DOHH2 (cell line): ENCODE measurements at regions not wholly inside any gene's neighbourhood (a gene's known extent, or its start where the extent isn't known, plus 50 kb on each side); places are given as distances from the start of the nearest gene placed in this dataset.
"Not testable (repeated sequence)": the region's sequence is repeated elsewhere in the genome, so short reads cannot be mapped to it uniquely, and the experiment has no call there.

Experiments
- H3F3A ChIP-seq: fragments of 200-600 bp; sonication (generic), shearing (Covaris generic); 2 replicates; pipeline ENCODE4 v1.6.0; 2016; ENCODE audit warnings: antibody characterized with exemption, mild to moderate bottlenecking; ENCODE audit not compliant: control insufficient read depth, insufficient read depth
- H3K27ac ChIP-seq: fragments of 200-600 bp; sonication (generic); 2 replicates; pipeline ENCODE4 v1.5.1; 2014; ENCODE audit warnings: low read depth, mild to moderate bottlenecking, low read length, moderate library complexity
- H3K27me3 ChIP-seq: fragments of 200-600 bp; sonication (generic); 2 replicates; pipeline ENCODE4 v1.6.1; 2014; ENCODE audit warnings: mild to moderate bottlenecking, low read length, mixed read lengths; ENCODE audit not compliant: control insufficient read depth
- H3K36me3 ChIP-seq: fragments of 200-600 bp; sonication (generic); 2 replicates; pipeline ENCODE4 v1.6.1; 2014; ENCODE audit warnings: mild to moderate bottlenecking, low read length, moderate library complexity, mixed read lengths; ENCODE audit not compliant: control insufficient read depth
- H3K4me1 ChIP-seq: fragments of 200-600 bp; sonication (generic); 2 replicates; pipeline ENCODE4 v1.6.1; 2014; ENCODE audit warnings: mild to moderate bottlenecking, low read length, mixed read lengths; ENCODE audit not compliant: control insufficient read depth
- H3K4me2 ChIP-seq: fragments of 200-600 bp; sonication (generic); 2 replicates; pipeline ENCODE4 v1.6.0; 2014; ENCODE audit warnings: mild to moderate bottlenecking, low read length, moderate library complexity
- H3K4me3 ChIP-seq: fragments of 200-600 bp; sonication (generic); 2 replicates; pipeline ENCODE4 v1.5.1; 2014; ENCODE audit warnings: mild to moderate bottlenecking, low read length, mixed read lengths
- H3K79me2 ChIP-seq: fragments of 200-600 bp; sonication (generic); 2 replicates; pipeline ENCODE4 v1.6.1; 2014; ENCODE audit warnings: mild to moderate bottlenecking, low read length, mixed read lengths; ENCODE audit not compliant: control insufficient read depth
- H3K9me2 ChIP-seq: fragments of 200-600 bp; sonication (generic); replicated peaks from 2 replicates; pipeline ENCODE4 v1.6.1; 2014; ENCODE audit warnings: mild to moderate bottlenecking, low read length, mixed read lengths; ENCODE audit not compliant: control insufficient read depth
- H3K9me3 ChIP-seq: fragments of 200-600 bp; sonication (generic); 2 replicates; pipeline ENCODE4 v1.6.1; 2014; ENCODE audit warnings: antibody characterized with exemption, low read length, mixed read lengths; ENCODE audit not compliant: control insufficient read depth, insufficient read depth
- H4K20me1 ChIP-seq: fragments of 200-600 bp; sonication (generic); 2 replicates; pipeline ENCODE4 v1.6.0; 2014; ENCODE audit warnings: low read depth, mild to moderate bottlenecking, antibody characterized with exemption, low read length, moderate library complexity; ENCODE audit not compliant: control insufficient read depth, insufficient read depth
- CTCF ChIP-seq: fragments of 200-600 bp; sonication (generic); IDR thresholded peaks from one replicate; pipeline ENCODE4 v1.5.1; 2014; ENCODE audit warnings: antibody characterized with exemption, mild to moderate bottlenecking, low read depth, low read length; ENCODE audit not compliant: poor library complexity, severe bottlenecking
- EZH2phosphoT487 ChIP-seq: fragments of 200-600 bp; sonication (generic); IDR thresholded peaks from 2 replicates; pipeline ENCODE4 v1.6.1; 2017; ENCODE audit warnings: borderline replicate concordance, mild to moderate bottlenecking, antibody characterized with exemption, low read length, moderate library complexity, mixed read lengths

DNA sequence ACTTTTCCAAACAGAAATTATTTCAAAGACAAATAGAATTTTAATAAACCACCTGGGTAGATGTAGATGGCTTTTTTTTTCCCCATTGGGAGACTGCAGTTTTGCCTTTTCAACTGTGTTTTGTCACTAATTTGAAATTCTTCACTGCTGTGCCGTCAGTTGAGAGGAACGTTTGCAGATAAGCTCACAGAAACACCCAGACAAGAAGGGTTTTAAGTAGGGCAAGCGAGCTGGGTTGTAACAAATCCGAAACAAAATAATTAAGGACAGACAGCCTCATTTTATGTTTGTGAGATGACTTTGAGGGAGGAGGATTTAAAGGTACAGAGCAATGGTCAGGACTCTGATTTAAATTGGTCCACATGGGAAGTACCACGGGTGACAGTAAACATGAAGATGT lies 155.1 kb upstream of the NTRK2 start:
- Histone ChIP-seq H3K27me3 (no peaks in the 10 kb centered on the region), H4K20me1 (no peaks in the 10 kb centered on the region), H3K9me2 (no peaks in the 10 kb centered on the region), H3K9me3 (no peaks in the 10 kb centered on the region), H3F3A (no peaks in the 10 kb centered on the region), H3K4me2 (no peak overlapping the region), H3K27ac (no peak overlapping the region), H3K4me3 (no peak overlapping the region), H3K79me2 (no peaks in the 10 kb centered on the region), H3K4me1 (no peaks in the 10 kb centered on the region), H3K36me3 (no peaks in the 10 kb centered on the region)
- no peak for TF ChIP-seq EZH2phosphoT487
- no peak for TF ChIP-seq CTCF

- H3K9me3 ChIP-seq, result no peaks in the 10 kb centered on the region
- no peaks in the 10 kb centered on the region for H3K36me3 ChIP-seq
- H3F3A ChIP-seq, result no peaks in the 10 kb centered on the region
- H3K4me1 ChIP-seq, result no peaks in the 10 kb centered on the region
- H3K27ac ChIP-seq, result no peak overlapping the region
- TF ChIP-seq EZH2phosphoT487, result no peak
- no peak for TF ChIP-seq CTCF
- no peaks in the 10 kb centered on the region for H3K79me2 ChIP-seq
- no peak overlapping the region for H3K4me2 ChIP-seq
- H4K20me1 ChIP-seq, result no peaks in the 10 kb centered on the region
- no peaks in the 10 kb centered on the region for H3K27me3 ChIP-seq
- H3K9me2 ChIP-seq, result no peaks in the 10 kb centered on the region
- H3K4me3 ChIP-seq, result no peak overlapping the region
Observed at GRCh38 chr9:84517026-84517425, 152.5 kb upstream of the NTRK2 start.

- TF ChIP-seq CTCF, result no peak
- TF ChIP-seq EZH2phosphoT487, result no peak
- no peaks in the 10 kb centered on the region for H3K9me2 ChIP-seq
- H3K36me3 ChIP-seq, result no peaks in the 10 kb centered on the region
Observed at GRCh38 chr9:84519413-84519812, 150.1 kb upstream of the NTRK2 start.

DNA sequence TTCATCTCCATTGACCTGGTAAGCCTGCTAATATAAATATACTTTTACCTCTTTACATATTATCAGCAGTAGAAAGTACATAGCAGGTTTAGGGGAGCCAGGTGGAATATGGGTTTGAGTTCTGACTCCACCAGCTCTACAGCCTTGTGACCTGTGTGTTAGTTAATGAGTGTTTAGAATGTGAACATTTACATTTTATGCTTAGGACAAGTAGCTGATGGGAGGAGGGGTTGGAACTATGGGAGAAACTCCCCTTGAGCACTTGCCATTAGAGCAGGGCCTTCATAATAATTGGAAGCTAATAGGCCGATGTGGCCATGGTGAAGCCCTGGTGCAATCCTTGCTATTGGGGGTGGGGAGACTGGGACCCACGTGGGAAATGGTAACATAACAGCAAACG lies 148.3 kb upstream of the NTRK2 start:
- no peaks in the 10 kb centered on the region for H3K4me1 ChIP-seq
- H4K20me1 ChIP-seq, result no peaks in the 10 kb centered on the region
- no peak overlapping the region for H3K4me2 ChIP-seq
- no peaks in the 10 kb centered on the region for H3K9me2 ChIP-seq
- no peaks in the 10 kb centered on the region for H3F3A ChIP-seq
- H3K27me3 ChIP-seq, result no peaks in the 10 kb centered on the region
- H3K79me2 ChIP-seq, result no peaks in the 10 kb centered on the region
- H3K9me3 ChIP-seq, result no peaks in the 10 kb centered on the region
- no peak overlapping the region for H3K4me3 ChIP-seq
- no peaks in the 10 kb centered on the region for H3K36me3 ChIP-seq
- TF ChIP-seq CTCF (no peak), EZH2phosphoT487 (no peak)
- H3K27ac ChIP-seq, result no peak overlapping the region

More at GRCh38 chr9:84519413-84519812, 150.1 kb upstream of the NTRK2 start:
- no peaks in the 10 kb centered on the region for H3K4me1 ChIP-seq
- H3K27ac ChIP-seq, result no peak overlapping the region
- H3K79me2 ChIP-seq, result no peaks in the 10 kb centered on the region
- no peaks in the 10 kb centered on the region for H3K9me3 ChIP-seq
- H4K20me1 ChIP-seq, result no peaks in the 10 kb centered on the region
- H3K27me3 ChIP-seq, result no peaks in the 10 kb centered on the region
- H3F3A ChIP-seq, result no peaks in the 10 kb centered on the region
- no peak overlapping the region for H3K4me3 ChIP-seq
- no peak overlapping the region for H3K4me2 ChIP-seq

DNA sequence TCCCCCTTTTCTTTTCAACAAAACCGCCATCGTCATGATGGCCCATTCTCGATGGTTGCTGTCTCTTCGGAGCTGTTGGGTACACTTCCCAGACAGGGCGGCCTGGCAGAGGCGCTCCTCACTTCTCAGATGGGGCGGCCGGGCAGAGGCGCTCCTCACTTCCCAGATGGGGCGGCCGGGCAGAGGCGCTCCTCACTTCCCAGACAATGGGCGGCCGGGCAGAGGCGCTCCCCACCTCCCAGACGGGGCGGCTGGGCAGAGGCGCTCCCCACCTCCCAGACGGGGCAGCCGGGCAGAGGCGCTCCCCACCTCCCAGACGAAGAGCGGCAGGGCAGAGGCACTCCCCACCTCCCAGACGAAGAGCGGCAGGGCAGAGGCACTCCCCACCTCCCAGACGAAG lies 143.3 kb upstream of the NTRK2 start:
- not testable (repeated sequence) for H3K9me2 ChIP-seq, H3K27me3 ChIP-seq, H3K36me3 ChIP-seq, H3K4me3 ChIP-seq, H3K9me3 ChIP-seq, H3K4me2 ChIP-seq, H3K79me2 ChIP-seq, H3F3A ChIP-seq, H3K27ac ChIP-seq, H3K4me1 ChIP-seq, H4K20me1 ChIP-seq
